ENCODE measurements at regions not wholly inside any gene's neighbourhood (a gene's known extent, or its start where the extent isn't known, plus 50 kb on each side); places are given as distances from the start of the nearest gene placed in this dataset.
"Not testable (repeated sequence)": the region's sequence is repeated elsewhere in the genome, so short reads cannot be mapped to it uniquely, and the experiment has no call there.

DNA sequence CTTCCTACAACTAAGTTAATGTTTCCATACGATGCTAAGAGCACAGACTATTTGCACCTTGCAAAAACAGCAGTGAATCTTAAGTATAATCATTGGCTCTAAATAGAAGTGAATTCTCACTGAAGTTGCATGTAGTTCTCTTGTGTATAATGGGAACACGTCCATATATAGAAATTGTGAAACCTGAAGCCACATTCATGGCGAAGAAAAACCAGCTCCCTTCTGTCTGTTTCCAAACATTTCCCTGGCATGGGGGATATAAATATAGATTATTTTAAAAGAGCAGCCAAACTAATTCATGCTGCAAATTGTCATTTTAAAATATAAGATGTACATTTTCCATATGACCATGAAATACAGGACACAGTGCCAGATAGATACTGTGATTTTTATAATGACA is 71.1 kb downstream of the TRAM1L1 start:
- no peak for DNase-seq (ENCODE audit: low read depth in 2 of 2)

GRCh38 chr4:117010671-117011070 is 74.7 kb downstream of the TRAM1L1 start:
- DNase-seq (ENCODE audit: low read depth in 2 of 2), result no peak

- no peak for DNase-seq (ENCODE audit: low read depth in 2 of 2)
These were observed 84.3 kb downstream of the TRAM1L1 start for GRCh38 chr4:117001077-117001476.

- no peak for DNase-seq (ENCODE audit: low read depth in 2 of 2)
These were observed 102.7 kb downstream of the TRAM1L1 start for GRCh38 chr4:116982656-116983055.

DNA sequence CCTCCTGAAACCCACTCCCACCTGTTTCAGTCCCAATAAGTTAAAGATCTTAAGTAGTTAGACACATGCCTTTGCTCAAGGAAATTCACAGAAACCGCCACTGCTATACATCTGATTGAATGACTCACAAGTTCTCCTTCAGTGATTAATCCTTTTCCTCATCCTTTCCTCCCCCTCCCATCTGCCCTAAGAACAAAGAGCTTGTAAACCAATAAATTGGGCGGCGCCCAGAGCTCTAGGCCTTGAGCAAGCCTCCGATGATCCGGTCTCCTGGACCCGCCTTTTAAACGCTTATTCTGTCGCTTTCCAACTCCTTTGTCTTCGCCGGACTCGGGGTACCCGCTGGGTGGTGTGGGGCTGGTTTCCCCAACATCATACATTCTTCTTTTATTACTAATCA is 104.9 kb downstream of the TRAM1L1 start:
- not testable (repeated sequence) for DNase-seq (ENCODE audit: low read depth in 2 of 2)

- no peak for DNase-seq (ENCODE audit: low read depth in 2 of 2)
These were observed 126.3 kb downstream of the TRAM1L1 start for GRCh38 chr4:116959045-116959444.

GRCh38 chr4:116953947-116954346 is 131.4 kb downstream of the TRAM1L1 start:
- DNase-seq (ENCODE audit: low read depth in 2 of 2), result no peak

DNA sequence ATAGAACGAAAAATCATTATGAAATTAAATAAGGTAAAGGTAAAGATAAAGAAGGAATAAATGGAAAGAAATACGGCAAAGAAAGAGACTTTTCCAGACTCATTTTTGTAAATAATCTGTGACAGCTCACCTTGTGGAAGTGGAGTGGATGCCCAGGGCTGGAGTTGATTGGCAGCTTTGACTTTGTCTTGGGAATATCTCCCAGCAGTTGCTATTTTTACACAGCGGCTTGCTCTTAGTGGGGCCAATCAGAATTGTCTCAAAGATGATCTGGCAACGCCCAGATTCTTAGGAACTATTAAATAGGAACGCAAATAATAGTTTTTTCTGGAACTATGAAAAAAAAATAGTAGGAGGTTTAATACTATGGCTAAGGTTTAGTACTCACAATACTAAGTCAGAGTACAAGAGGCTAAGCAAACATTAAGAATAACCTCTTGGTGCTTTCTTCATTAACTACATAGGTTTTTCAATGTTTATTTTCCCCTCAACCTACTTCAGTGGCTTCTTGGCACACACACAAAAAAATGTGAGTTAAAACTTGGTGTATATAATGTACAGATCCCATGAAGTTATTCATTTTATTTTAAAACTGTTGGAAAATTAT is 132.7 kb downstream of the TRAM1L1 start:
- no peak for DNase-seq (ENCODE audit: low read depth in 2 of 2)

DNA sequence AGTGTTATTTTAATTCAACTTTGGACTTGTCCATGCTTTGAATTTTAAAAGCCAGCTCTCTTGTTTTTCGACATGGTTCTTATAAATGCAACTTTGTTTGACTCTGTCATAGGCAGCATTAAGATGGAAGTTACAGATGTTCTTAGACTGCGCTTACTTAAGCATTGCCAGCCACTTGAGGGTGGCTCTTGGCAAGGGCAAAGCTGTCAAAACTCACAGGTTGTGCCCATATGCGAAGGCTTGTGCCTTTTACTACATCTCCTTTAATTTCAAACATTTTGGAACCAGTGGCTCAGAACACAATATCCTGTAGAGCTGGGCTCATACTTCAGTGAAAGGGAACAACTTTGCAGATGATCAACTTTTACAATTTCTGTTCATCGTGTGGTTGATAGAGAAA is 135.5 kb downstream of the TRAM1L1 start:
- no peak for DNase-seq (ENCODE audit: low read depth in 2 of 2)

DNA sequence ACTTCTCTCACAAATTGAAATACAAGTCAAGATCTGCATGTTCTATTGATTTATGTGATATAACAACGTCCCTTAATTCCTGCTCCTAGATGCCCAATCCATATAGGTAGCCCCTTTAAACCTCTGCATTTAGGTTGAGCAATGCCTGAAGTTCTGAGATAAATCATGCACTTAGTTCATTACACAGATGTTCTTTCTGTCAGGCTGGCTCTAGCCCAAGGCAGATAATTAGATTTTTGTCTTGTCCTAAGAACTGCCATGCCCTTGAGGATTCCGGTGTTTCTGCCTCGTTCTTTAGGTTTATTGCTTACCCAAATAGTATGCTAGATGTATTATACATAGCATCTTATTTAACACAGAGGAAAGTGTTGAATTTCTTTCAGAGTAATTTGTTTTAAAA is 143.1 kb downstream of the TRAM1L1 start:
- DNase-seq (ENCODE audit: low read depth in 2 of 2), result no peak

DNA sequence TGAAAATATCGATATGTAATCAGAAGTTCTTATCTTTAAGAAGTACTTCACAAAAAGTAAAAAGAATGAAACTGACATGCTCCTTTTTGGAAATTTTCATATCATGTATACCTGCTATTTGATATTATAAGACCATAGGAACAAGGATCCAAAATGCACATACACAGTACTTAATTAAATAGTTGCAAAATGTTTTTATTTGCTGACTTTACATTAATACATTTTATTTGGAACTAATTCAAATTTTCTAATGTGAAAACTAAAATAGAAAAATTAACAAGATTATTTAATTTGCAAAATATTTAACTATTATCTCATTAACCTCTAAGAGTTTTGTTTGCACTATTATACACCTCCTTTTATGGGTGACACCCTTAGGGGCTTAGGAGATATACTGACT is 155.0 kb downstream of the TRAM1L1 start:
- DNase-seq (ENCODE audit: low read depth in 2 of 2), result no peak

DNA sequence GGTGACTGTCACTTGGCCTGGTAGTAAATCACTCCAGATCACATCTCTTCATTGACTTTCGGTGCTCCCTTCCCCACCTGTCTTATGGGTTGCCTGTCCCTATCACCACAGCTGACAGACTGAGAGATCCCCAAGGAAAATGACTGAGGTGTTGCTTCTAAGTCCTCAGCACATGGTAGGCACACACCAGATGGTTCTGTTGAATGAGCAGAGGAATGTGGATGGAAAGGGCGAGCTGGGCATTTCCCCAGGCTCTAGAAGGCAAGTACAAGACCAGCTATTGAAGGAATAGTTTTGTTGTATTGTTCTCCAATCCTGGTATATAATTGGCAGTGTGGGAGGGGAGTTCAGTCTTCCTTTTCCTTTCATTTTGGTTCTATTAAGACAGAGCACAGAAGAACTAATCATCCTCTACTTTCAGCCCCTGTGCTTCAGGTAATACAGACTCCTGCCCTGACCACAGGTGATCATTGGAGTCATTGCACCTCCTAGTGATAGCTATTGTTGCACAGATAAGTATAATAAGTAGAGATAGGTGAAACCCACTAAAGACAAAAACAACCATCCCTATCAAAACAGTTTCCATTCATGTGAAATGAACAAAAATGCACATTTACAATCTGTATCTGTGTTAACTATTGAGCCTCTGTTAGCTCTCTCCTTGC is 158.6 kb downstream of the TRAM1L1 start:
- no peak for DNase-seq (ENCODE audit: low read depth in 2 of 2)

DNA sequence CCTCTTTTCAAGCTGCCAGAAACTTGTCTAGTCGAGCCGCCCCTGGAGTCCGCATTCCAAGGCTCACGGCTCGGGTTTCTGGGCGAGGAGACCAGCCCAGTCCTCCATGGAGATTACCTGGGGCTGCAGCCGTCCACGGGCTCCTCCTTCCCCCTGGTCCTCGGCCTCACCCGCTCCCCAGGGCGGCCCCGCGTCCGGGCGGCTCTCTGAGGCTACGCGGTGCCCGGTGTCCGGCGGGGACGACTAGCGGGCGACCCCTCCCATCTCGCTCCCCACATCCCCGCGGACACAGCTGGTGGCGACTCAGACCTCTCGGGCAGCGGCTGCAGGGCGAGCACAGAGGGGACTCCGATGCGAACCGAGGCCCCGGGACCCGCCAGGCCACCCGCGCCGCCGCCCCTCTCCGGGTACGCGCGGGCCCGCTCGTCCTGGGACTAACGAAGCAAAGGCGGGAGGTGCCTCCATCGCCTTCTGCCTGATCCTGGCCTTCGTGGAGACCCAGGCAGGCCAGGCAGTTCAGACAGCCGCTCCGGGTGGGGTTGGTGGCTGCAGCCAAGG is 159.4 kb downstream of the TRAM1L1 start:
- no peak for DNase-seq (ENCODE audit: low read depth in 2 of 2)

DNA sequence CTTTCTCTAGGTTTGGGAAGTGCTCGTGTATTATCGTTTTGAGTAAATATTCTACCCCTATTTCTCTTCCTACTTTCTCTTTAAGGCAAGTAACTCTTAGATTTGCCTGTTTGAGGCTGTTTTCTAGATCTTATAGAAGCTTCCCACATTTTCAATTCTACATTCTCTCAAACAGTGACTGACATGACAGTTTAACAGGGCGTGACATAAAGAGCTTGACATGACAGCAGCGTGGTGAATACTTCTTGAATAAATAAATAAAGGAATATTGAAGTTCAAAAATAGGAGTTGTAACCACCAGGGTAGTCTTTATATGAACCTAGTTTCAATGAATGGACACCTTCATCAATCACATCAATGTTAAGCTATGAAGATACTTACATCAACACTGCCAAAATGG is 162.0 kb downstream of the TRAM1L1 start:
- no peak for DNase-seq (ENCODE audit: low read depth in 2 of 2)

GRCh38 chr4:116913451-116913850 is 171.9 kb downstream of the TRAM1L1 start:
- no peak for DNase-seq (ENCODE audit: low read depth in 2 of 2)

DNA sequence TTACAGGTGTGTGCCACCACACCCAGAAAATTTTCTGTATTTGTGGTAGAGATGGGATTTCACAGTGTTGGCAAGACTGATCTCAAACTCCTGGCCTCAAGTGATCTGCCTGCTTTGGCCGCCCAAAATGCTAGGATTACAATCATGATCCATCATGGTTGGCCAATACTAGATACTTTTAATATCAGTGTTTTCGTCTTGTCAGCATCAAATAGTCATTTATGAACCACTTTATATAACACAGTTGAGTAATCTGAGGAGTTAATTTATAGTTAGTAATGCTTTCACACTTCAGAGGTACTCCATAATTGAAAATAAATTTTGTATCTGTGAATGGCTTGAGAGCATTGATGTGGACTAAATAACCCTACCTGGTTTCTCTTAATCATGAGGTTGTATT is 178.6 kb downstream of the TRAM1L1 start:
- DNase-seq (ENCODE audit: low read depth in 2 of 2), result no peak

GRCh38 chr4:116899561-116899960 is 185.8 kb downstream of the TRAM1L1 start:
- no peak for DNase-seq (ENCODE audit: low read depth in 2 of 2)

- no peak for DNase-seq (ENCODE audit: low read depth in 2 of 2)
These were observed 199.8 kb downstream of the TRAM1L1 start for GRCh38 chr4:116885579-116885978.

- DNase-seq (ENCODE audit: low read depth in 2 of 2), result no peak
These were observed 202.9 kb downstream of the TRAM1L1 start for GRCh38 chr4:116882503-116882902.

- no peak for DNase-seq (ENCODE audit: low read depth in 2 of 2)
These were observed 204.3 kb downstream of the TRAM1L1 start for GRCh38 chr4:116881077-116881476.

- DNase-seq (ENCODE audit: low read depth in 2 of 2), result no peak
These were observed 204.8 kb downstream of the TRAM1L1 start for GRCh38 chr4:116880625-116881024.

- DNase-seq (ENCODE audit: low read depth in 2 of 2), result no peak
These were observed 207.1 kb downstream of the TRAM1L1 start for GRCh38 chr4:116878280-116878679.

GRCh38 chr4:116877069-116877468 is 208.3 kb downstream of the TRAM1L1 start:
- DNase-seq (ENCODE audit: low read depth in 2 of 2), result no peak

DNA sequence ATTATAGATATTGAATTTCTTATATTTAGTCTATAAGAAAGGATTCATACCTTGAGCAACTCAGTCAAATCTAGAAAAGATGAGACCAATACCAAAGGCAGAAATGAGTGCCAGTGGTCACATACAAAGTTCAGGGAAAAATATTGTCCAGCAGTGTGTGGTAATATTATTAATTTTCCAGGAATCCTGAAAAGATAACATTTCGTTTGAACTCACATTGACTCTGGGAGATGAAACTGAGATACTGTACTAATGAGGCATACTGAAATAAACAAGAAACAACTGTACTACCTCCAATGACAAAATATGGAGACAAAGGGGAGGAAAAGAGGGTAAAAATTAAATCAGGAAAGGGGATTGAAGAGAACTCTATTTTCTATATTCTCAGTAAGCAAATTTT is 212.4 kb downstream of the TRAM1L1 start:
- no peak for DNase-seq (ENCODE audit: low read depth in 2 of 2)
